Effector memory CD8-positive, alpha-beta T cell (primary cell): ENCODE measurements at regions not wholly inside any gene's neighbourhood (a gene's known extent, or its start where the extent isn't known, plus 50 kb on each side); places are given as distances from the start of the nearest gene placed in this dataset.

Source experiments
- ATAC-seq: fragments of 150-1000 bp; cut with Tn5 transposase; replicated peaks from 2 replicates; pipeline ENCODE4 v1.10.0; 2021; ENCODE audit warnings: mild to moderate bottlenecking, moderate library complexity
- DNase-seq, 3 experiments: peaks; one replicate each; pipeline ENCODE4 v3.0.0; 2021
- H3K27ac Mint-ChIP-seq, 2 donors: one replicate each; pipeline ENCODE4 v1.8.0; 2022; ENCODE audit warnings: mild to moderate bottlenecking in 2 of 2, mixed read lengths in 2 of 2, moderate library complexity in 2 of 2
- H3K27me3 Mint-ChIP-seq, 2 donors: one replicate each; pipeline ENCODE4 v1.8.0; 2022; ENCODE audit warnings: mixed read lengths in 2 of 2
- H3K36me3 Mint-ChIP-seq: one replicate; pipeline ENCODE4 v1.8.0; 2022; ENCODE audit warnings: mild to moderate bottlenecking, moderate library complexity, mixed read lengths; ENCODE audit not compliant: insufficient read depth
- H3K4me1 Mint-ChIP-seq, 2 donors: one replicate each; pipeline ENCODE4 v1.8.0; 2022; ENCODE audit warnings: low read depth in 2 of 2, mixed read lengths in 2 of 2
- H3K4me3 Mint-ChIP-seq, 2 donors: one replicate each; pipeline ENCODE4 v1.8.0; 2022; ENCODE audit warnings: mild to moderate bottlenecking in 2 of 2, mixed read lengths in 2 of 2, moderate library complexity in 2 of 2
- H3K9me3 Mint-ChIP-seq, 2 donors: one replicate each; pipeline ENCODE4 v1.8.0; 2022; ENCODE audit warnings: mixed read lengths in 2 of 2

- ATAC-seq = no peak
These were observed 144.5 kb downstream of the MAF start for GRCh38 chr16:79456036-79456435.

GRCh38 chr16:79452671-79453070 is 147.9 kb downstream of the MAF start:
- H3K4me1 Mint-ChIP-seq = peaks cover 5 to 8% of the 10 kb centered on the region in 2 donors
- no peaks in the 10 kb centered on the region for H3K36me3 Mint-ChIP-seq
- H3K9me3 Mint-ChIP-seq = no peaks in the 10 kb centered on the region
- no peak overlapping the region for H3K4me3 Mint-ChIP-seq
- H3K27ac Mint-ChIP-seq = no peak overlapping the region
- peaks cover 0 to 4% of the 10 kb centered on the region in 2 donors for H3K27me3 Mint-ChIP-seq
- no peak for ATAC-seq
- no peak for DNase-seq

More at GRCh38 chr16:79456036-79456435, 144.5 kb downstream of the MAF start:
- no peak overlapping the region for H3K4me3 Mint-ChIP-seq
- H3K27ac Mint-ChIP-seq = no peak overlapping the region
- DNase-seq = no peak
- H3K9me3 Mint-ChIP-seq = no peaks in the 10 kb centered on the region
- peaks cover 5 to 7% of the 10 kb centered on the region in 2 donors for H3K4me1 Mint-ChIP-seq
- H3K36me3 Mint-ChIP-seq = no peaks in the 10 kb centered on the region
- peaks cover 0 to 4% of the 10 kb centered on the region in 2 donors for H3K27me3 Mint-ChIP-seq

GRCh38 chr16:79451196-79451816 is 149.2 kb downstream of the MAF start:
- no peak overlapping the region for H3K27ac Mint-ChIP-seq
- DNase-seq = no peak
- ATAC-seq = peak; percentile 16
- H3K4me3 Mint-ChIP-seq = no peak overlapping the region
- no peaks in the 10 kb centered on the region for H3K36me3 Mint-ChIP-seq
- H3K9me3 Mint-ChIP-seq = no peaks in the 10 kb centered on the region
- peaks cover 5 to 8% of the 10 kb centered on the region in 2 donors for H3K4me1 Mint-ChIP-seq
- H3K27me3 Mint-ChIP-seq = peaks cover 0 to 4% of the 10 kb centered on the region in 2 donors

GRCh38 chr16:79449900-79450299 is 150.6 kb downstream of the MAF start:
- no peaks in the 10 kb centered on the region for H3K9me3 Mint-ChIP-seq
- no peak overlapping the region for H3K4me3 Mint-ChIP-seq
- no peak for ATAC-seq
- peaks cover 5 to 8% of the 10 kb centered on the region in 2 donors for H3K4me1 Mint-ChIP-seq
- H3K27me3 Mint-ChIP-seq = peaks cover 4 to 9% of the 10 kb centered on the region in 2 donors
- DNase-seq = no peak
- no peak overlapping the region for H3K27ac Mint-ChIP-seq
- no peaks in the 10 kb centered on the region for H3K36me3 Mint-ChIP-seq

GRCh38 chr16:79449067-79449769 is 151.3 kb downstream of the MAF start:
- no peaks in the 10 kb centered on the region for H3K36me3 Mint-ChIP-seq
- DNase-seq = no peak
- ATAC-seq = no peak
- peaks cover 4 to 9% of the 10 kb centered on the region in 2 donors for H3K27me3 Mint-ChIP-seq
- peaks cover 5 to 8% of the 10 kb centered on the region in 2 donors for H3K4me1 Mint-ChIP-seq
- H3K4me3 Mint-ChIP-seq = no peak overlapping the region
- H3K27ac Mint-ChIP-seq = peak overlapping the region in 1 of 2 donors; percentile 38
- no peaks in the 10 kb centered on the region for H3K9me3 Mint-ChIP-seq

- Mint-ChIP-seq H3K27me3 (peaks cover 0 to 20% of the 10 kb centered on the region in 2 donors), H3K4me1 (no peaks in the 10 kb centered on the region), H3K4me3 (no peak overlapping the region), H3K36me3 (no peaks in the 10 kb centered on the region), H3K27ac (no peak overlapping the region), H3K9me3 (no peaks in the 10 kb centered on the region)
- ATAC-seq = no peak
- no peak for DNase-seq
These were observed 156.0 kb downstream of the MAF start for GRCh38 chr16:79444572-79444971.

- ATAC-seq (no peak), DNase-seq (no peak)
- Mint-ChIP-seq H3K27ac (no peak overlapping the region), H3K9me3 (no peaks in the 10 kb centered on the region), H3K4me1 (no peaks in the 10 kb centered on the region), H3K27me3 (peaks cover 0 to 11% of the 10 kb centered on the region in 2 donors), H3K4me3 (no peak overlapping the region), H3K36me3 (no peaks in the 10 kb centered on the region)
These were observed 160.6 kb downstream of the MAF start for GRCh38 chr16:79439901-79440300.

GRCh38 chr16:79437764-79438751 is 162.5 kb downstream of the MAF start:
- no peaks in the 10 kb centered on the region for H3K4me1 Mint-ChIP-seq
- ATAC-seq = no peak
- no peak overlapping the region for H3K27ac Mint-ChIP-seq

GRCh38 chr16:79436885-79437284 is 163.7 kb downstream of the MAF start:
- Mint-ChIP-seq H3K4me1 (no peaks in the 10 kb centered on the region), H3K4me3 (no peak overlapping the region), H3K27me3 (peaks cover 0 to 5% of the 10 kb centered on the region in 2 donors), H3K27ac (no peak overlapping the region), H3K9me3 (no peaks in the 10 kb centered on the region), H3K36me3 (no peaks in the 10 kb centered on the region)
- no peak for ATAC-seq
- no peak for DNase-seq

More at GRCh38 chr16:79437764-79438751, 162.5 kb downstream of the MAF start:
- DNase-seq = no peak
- Mint-ChIP-seq H3K9me3 (no peaks in the 10 kb centered on the region), H3K27me3 (peaks cover 0 to 11% of the 10 kb centered on the region in 2 donors), H3K36me3 (no peaks in the 10 kb centered on the region), H3K4me3 (no peak overlapping the region)

GRCh38 chr16:79434771-79435170 is 165.8 kb downstream of the MAF start:
- Mint-ChIP-seq H3K36me3 (no peaks in the 10 kb centered on the region), H3K4me3 (no peak overlapping the region), H3K27me3 (no peaks in the 10 kb centered on the region), H3K4me1 (no peaks in the 10 kb centered on the region), H3K27ac (no peak overlapping the region), H3K9me3 (no peaks in the 10 kb centered on the region)
- DNase-seq (no peak), ATAC-seq (no peak)

GRCh38 chr16:79434092-79434491 is 166.4 kb downstream of the MAF start:
- no peak overlapping the region for H3K27ac Mint-ChIP-seq
- ATAC-seq (no peak), DNase-seq (no peak)
- no peak overlapping the region for H3K4me3 Mint-ChIP-seq
- no peaks in the 10 kb centered on the region for H3K36me3 Mint-ChIP-seq
- no peaks in the 10 kb centered on the region for H3K4me1 Mint-ChIP-seq
- no peaks in the 10 kb centered on the region for H3K27me3 Mint-ChIP-seq
- H3K9me3 Mint-ChIP-seq = no peaks in the 10 kb centered on the region

GRCh38 chr16:79431923-79432322 is 168.6 kb downstream of the MAF start:
- peaks cover 0 to 11% of the 10 kb centered on the region in 2 donors for H3K27me3 Mint-ChIP-seq
- no peak overlapping the region for H3K4me3 Mint-ChIP-seq
- H3K4me1 Mint-ChIP-seq = peaks cover 0 to 2% of the 10 kb centered on the region in 2 donors
- ATAC-seq (no peak), DNase-seq (no peak)
- H3K27ac Mint-ChIP-seq = peak overlapping the region in 1 of 2 donors; percentile 42
- H3K36me3 Mint-ChIP-seq = no peaks in the 10 kb centered on the region
- no peaks in the 10 kb centered on the region for H3K9me3 Mint-ChIP-seq

- H3K27me3 Mint-ChIP-seq = peaks cover 0 to 11% of the 10 kb centered on the region in 2 donors
- H3K27ac Mint-ChIP-seq = peak overlapping the region in 1 of 2 donors; percentile 44
- H3K36me3 Mint-ChIP-seq = no peaks in the 10 kb centered on the region
These were observed 170.3 kb downstream of the MAF start for GRCh38 chr16:79430191-79430678.

More at GRCh38 chr16:79430191-79430678, 170.3 kb downstream of the MAF start:
- DNase-seq = no peak
- no peak overlapping the region for H3K4me3 Mint-ChIP-seq
- H3K4me1 Mint-ChIP-seq = peaks cover 0 to 2% of the 10 kb centered on the region in 2 donors
- no peak for ATAC-seq
- H3K9me3 Mint-ChIP-seq = no peaks in the 10 kb centered on the region
